HepG2 (cell line): ENCODE measurements at regions not wholly inside any gene's neighbourhood (a gene's known extent, or its start where the extent isn't known, plus 50 kb on each side); places are given as distances from the start of the nearest gene placed in this dataset.
A peak's percentile ranks its signal among the peaks of the same experiment; 100 is the strongest.

ENCODE experiments used
- ATAC-seq: fragments of 200-7000 bp; cut with Tn5 transposase; 3 replicates; pipeline ENCODE4 v1.9.1; 2020; ENCODE audit warnings: mild to moderate bottlenecking, moderate library complexity
- BruUV-seq: library from RNA; stranded (reverse); fragments of 400-500 nt; replicated peaks from 2 replicates; lab custom pipeline; 2021; lab: Mats Ljungman, UMichigan
- CTCF ChIA-PET: fragments of 300-600 bp; formaldehyde crosslinking; extraction: SDS; loops from one replicate; lab custom pipeline; 2021; ENCODE audit warnings: low total read pairs, inconsistent platforms, low intra/inter-chr PET ratio; lab: Yijun Ruan, JAX
- POLR2A ChIA-PET: fragments of 350-600 bp; sonication (Branson Sonifier 250); formaldehyde crosslinking; loops from one replicate; lab custom pipeline; 2020; ENCODE audit warnings: antibody characterized with exemption, inconsistent platforms; lab: Yijun Ruan, JAX
- DNase-seq: peaks from one replicate; pipeline ENCODE4 v3.0.0-alpha.2; 2015; ENCODE audit warnings: low spot score
- FAIRE-seq: peaks from 3 replicates; lab custom pipeline; 2011; peaks lifted over from hg19 to GRCh38; lab: Jason Lieb, UNC
- H2AFZ ChIP-seq: one replicate; pipeline ENCODE4 v1.6.1; 2011; ENCODE audit warnings: low read length, inconsistent platforms
- H3K27ac ChIP-seq: fragments of 300-600 bp; 3 replicates; pipeline ENCODE4 v1.8.0; 2011; ENCODE audit warnings: mixed run types, mild to moderate bottlenecking, mixed read lengths, low read length, inconsistent platforms; ENCODE audit not compliant: insufficient read depth; ENCODE audit errors: extremely low read length
- H3K27me3 ChIP-seq, 2 experiments: fragments of 200-600 bp in 1 of 2; 2 replicates in 1 of 2; 3 replicates in 1 of 2; pipeline versions ENCODE4 v1.6.0 to v1.8.0; 2011; ENCODE audit warnings: low read length in 2 of 2, mild to moderate bottlenecking in 2 of 2, moderate library complexity in 2 of 2, inconsistent platforms in 1 of 2; ENCODE audit not compliant: insufficient read depth in 2 of 2, control insufficient read depth in 1 of 2
- H3K36me3 ChIP-seq, 2 experiments: fragments of 200-600 bp in 1 of 2; replicated peaks in 1 of 2; 2 replicates in 1 of 2; 3 replicates in 1 of 2; pipeline versions ENCODE4 v1.5.1 to v1.8.0; 2011; ENCODE audit warnings: low read length in 2 of 2, inconsistent platforms in 1 of 2; ENCODE audit not compliant: insufficient read depth in 2 of 2, control insufficient read depth in 1 of 2
- H3K4me1 ChIP-seq: 2 replicates; pipeline ENCODE4 v1.5.1; 2012; ENCODE audit warnings: low read length, inconsistent platforms; ENCODE audit not compliant: insufficient read depth
- H3K4me2 ChIP-seq: 2 replicates; pipeline ENCODE4 v1.6.0; 2011; ENCODE audit warnings: low read depth, low read length, inconsistent platforms
- H3K4me3 ChIP-seq, 3 experiments: fragments of 200-600 bp in 1 of 3; sonication (generic), shearing (Covaris generic) in 1 of 3; replicated peaks in 1 of 3; 2 replicates each; pipeline ENCODE4 v1.5.1; 2011 to 2016; ENCODE audit warnings: low read length in 3 of 3, inconsistent platforms in 2 of 3, low read depth in 2 of 3, mild to moderate bottlenecking in 2 of 3, control low read depth in 1 of 3, mixed read lengths in 1 of 3; ENCODE audit not compliant: insufficient read depth in 1 of 3
- H3K79me2 ChIP-seq: one replicate; pipeline ENCODE4 v1.6.1; 2011; ENCODE audit warnings: low read length, inconsistent platforms; ENCODE audit not compliant: insufficient read depth
- H3K9ac ChIP-seq: 2 replicates; pipeline ENCODE4 v1.6.0; 2011; ENCODE audit warnings: mild to moderate bottlenecking, low read depth, low read length, inconsistent platforms; ENCODE audit not compliant: insufficient read depth
- H3K9me3 ChIP-seq: 2 replicates; pipeline ENCODE4 v1.5.1; 2012; ENCODE audit warnings: mild to moderate bottlenecking, low read length
- H4K20me1 ChIP-seq: 2 replicates; pipeline ENCODE4 v1.6.0; 2011; ENCODE audit warnings: inconsistent platforms, mild to moderate bottlenecking, low read length, moderate library complexity; ENCODE audit not compliant: insufficient read depth
- ATF7 ChIP-seq, 2 experiments: fragments of 450-650 bp in 1 of 2; sonication (generic) in 1 of 2; formaldehyde crosslinking in 1 of 2; IDR thresholded peaks; 2 replicates each; pipeline versions ENCODE4 v1.4.0 to v1.6.1; 2016 to 2020; ENCODE audit warnings: antibody characterized with exemption in 1 of 2, mild to moderate bottlenecking in 1 of 2, missing genetic modification reagents in 1 of 2
- DNMT1 ChIP-seq: sonication (generic); formaldehyde crosslinking; IDR thresholded peaks from 2 replicates; pipeline ENCODE4 v1.5.1; 2020; ENCODE audit warnings: mild to moderate bottlenecking, missing genetic modification reagents
- ELF3 ChIP-seq: IDR thresholded peaks from 2 replicates; pipeline ENCODE4 v1.6.1; 2016; ENCODE audit warnings: missing genetic modification reagents, missing compliant biosample characterization
- GLI4 ChIP-seq: sonication (generic); formaldehyde crosslinking; IDR thresholded peaks from 2 replicates; pipeline ENCODE4 v1.5.1; 2020; ENCODE audit warnings: missing genetic modification reagents, mild to moderate bottlenecking, moderate library complexity, borderline replicate concordance
- KDM2A ChIP-seq: sonication (generic); formaldehyde crosslinking; IDR thresholded peaks from 2 replicates; pipeline ENCODE4 v1.4.0; 2020; ENCODE audit warnings: low read depth, missing genetic modification reagents, borderline replicate concordance
- NFYC ChIP-seq: IDR thresholded peaks from 2 replicates; pipeline ENCODE4 v1.6.1; 2016; ENCODE audit warnings: missing genetic modification reagents, missing compliant biosample characterization
- PLRG1 ChIP-seq: fragments of 450-650 bp; conservative IDR thresholded peaks from 2 replicates; pipeline ENCODE4 v1.6.1; 2016
- ZNF768 ChIP-seq: sonication (generic); formaldehyde crosslinking; IDR thresholded peaks from 2 replicates; pipeline ENCODE4 v1.4.0; 2020; ENCODE audit warnings: missing genetic modification reagents
- WGBS: methylation state at CpG from one replicate; pipeline ENCODE4 v1.1.6; 2017; ENCODE audit warnings: low lambda C conversion rate; 5-methylcytosine and 5-hydroxymethylcytosine counted together
- in situ Hi-C: cut with HindIII; loops from 2 replicates; pipeline ENCODE4 v1.10.0; 2017; ENCODE audit warnings: low pct_unique_long_range_greater_than_20kb; ENCODE audit not compliant: extremely low pct_ligation_motif_present
- intact Hi-C: fragments of 100-400 bp; cut with micrococcal nuclease; formaldehyde crosslinking; loops from one replicate; pipeline ENCODE4 v1.10.0; 2022; ENCODE audit not compliant: unreplicated experiment

- DNase-seq: no peak
Measured at GRCh38 chr3:127486321-127486944, 104.1 kb downstream of the TPRA1 start.

DNA sequence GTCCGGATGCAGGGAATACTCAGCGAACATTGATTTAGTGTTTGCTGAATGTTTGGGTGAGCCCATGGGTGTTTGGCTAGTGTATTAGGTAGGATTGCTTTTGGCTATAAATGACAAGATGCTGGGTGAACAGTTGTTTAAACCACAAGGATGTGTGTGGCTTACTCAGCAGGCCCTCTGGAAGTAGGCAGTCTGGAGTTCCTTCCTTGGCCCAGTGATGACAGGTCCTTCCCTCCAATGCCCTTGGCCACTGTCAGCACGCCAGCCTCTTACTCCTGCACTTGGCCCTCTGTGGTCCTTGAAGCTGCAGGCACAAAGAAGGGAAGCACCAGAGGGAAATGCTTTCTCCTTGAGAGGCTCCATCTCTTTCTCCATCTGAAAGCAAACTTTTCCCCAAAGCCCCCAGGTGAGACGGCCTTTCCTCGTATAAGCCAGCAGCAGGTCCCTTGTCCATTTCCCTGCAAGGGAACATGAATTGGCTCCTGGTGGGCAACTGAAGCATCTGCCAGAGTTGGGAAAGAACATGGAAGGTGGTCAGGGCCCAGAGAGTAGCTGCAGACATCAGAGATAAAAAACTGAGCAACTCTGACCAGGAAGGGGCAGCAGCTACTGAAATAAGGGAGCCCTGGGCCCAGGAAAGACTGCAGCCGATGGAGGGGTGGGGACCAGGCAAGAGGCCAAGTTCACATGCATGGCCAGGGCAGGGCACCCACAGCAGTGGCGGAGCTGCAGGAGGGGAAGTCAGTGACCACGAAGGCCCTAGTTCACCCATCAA is 105.0 kb downstream of the TPRA1 start:
- no peak for DNase-seq
- H3K27ac ChIP-seq: no peak overlapping the region
- FAIRE-seq: no peak
- H3K4me2 ChIP-seq: no peak overlapping the region
- WGBS: 45% methylated on average over 6 of the region's 8 CpGs
- ChIA-PET CTCF (no interaction called here), POLR2A (no interaction called here)
- H4K20me1 ChIP-seq: no peaks in the 10 kb centered on the region
- no TSS peak for BruUV-seq
- no peaks in the 10 kb centered on the region for H3K4me1 ChIP-seq
- no peaks in the 10 kb centered on the region for H3K79me2 ChIP-seq
- TF ChIP-seq DNMT1 (CRISPR knock-in tag): no peak
- no peak for TF ChIP-seq KDM2A (CRISPR knock-in tag)
- TF ChIP-seq ZNF768 (CRISPR knock-in tag): no peak
- TF ChIP-seq PLRG1: no peak
- TF ChIP-seq ATF7 (IDR thresholded peaks at IDR 0.05): no peak
- no peak for TF ChIP-seq ATF7 (CRISPR knock-in tag; IDR thresholded peaks at IDR 0.05)
- H3K9ac ChIP-seq: no peak overlapping the region
- no peak for ATAC-seq
- no peak overlapping the region for H3K4me3 ChIP-seq
- intact Hi-C loops: no loop called here
- no peaks in the 10 kb centered on the region for H3K36me3 ChIP-seq
- H3K27me3 ChIP-seq: peaks cover 0 to 33% of the 10 kb centered on the region in 2 experiments; a peak in 4 of 5 replicates
- H3K9me3 ChIP-seq: no peaks in the 10 kb centered on the region
- H2AFZ ChIP-seq: no peak overlapping the region
- in situ Hi-C loops: no loop called here

More at GRCh38 chr3:127486321-127486944, 104.1 kb downstream of the TPRA1 start:
- H3K27me3 ChIP-seq: peaks cover 0 to 31% of the 10 kb centered on the region in 2 experiments; a peak in 4 of 5 replicates
- in situ Hi-C loops: no loop called here
- WGBS: 33% methylated on average over 7 of the region's 10 CpGs
- H3K27ac ChIP-seq: no peak overlapping the region
- H4K20me1 ChIP-seq: no peaks in the 10 kb centered on the region
- H3K9me3 ChIP-seq: no peaks in the 10 kb centered on the region
- no peaks in the 10 kb centered on the region for H3K36me3 ChIP-seq
- no peaks in the 10 kb centered on the region for H3K79me2 ChIP-seq
- POLR2A ChIA-PET: no interaction called here
- CTCF ChIA-PET: no interaction called here
- 0 out of 2 replicates have a peak, but pooled peaks have one; percentile 19 for TF ChIP-seq NFYC (CRISPR knock-in tag)
- no peak for TF ChIP-seq GLI4 (CRISPR knock-in tag)
- no peak for TF ChIP-seq ELF3 (CRISPR knock-in tag)
- no peak overlapping the region for H3K4me3 ChIP-seq
- no peak for ATAC-seq
- intact Hi-C loops: no loop called here
- FAIRE-seq: no peak
- no peak overlapping the region for H3K4me2 ChIP-seq
- H3K9ac ChIP-seq: no peak overlapping the region
- BruUV-seq: no TSS peak
- H3K4me1 ChIP-seq: no peaks in the 10 kb centered on the region
- no peak overlapping the region for H2AFZ ChIP-seq
